HepG2 (cell line): ENCODE measurements at regions not wholly inside any gene's neighbourhood (a gene's known extent, or its start where the extent isn't known, plus 50 kb on each side); places are given as distances from the start of the nearest gene placed in this dataset.

ENCODE experiments used
- ATAC-seq: fragments of 200-7000 bp; cut with Tn5 transposase; 3 replicates; pipeline ENCODE4 v1.9.1; 2020; ENCODE audit warnings: mild to moderate bottlenecking, moderate library complexity
- BruUV-seq: library from RNA; stranded (reverse); fragments of 400-500 nt; replicated peaks from 2 replicates; lab custom pipeline; 2021; lab: Mats Ljungman, UMichigan
- CTCF ChIA-PET: fragments of 300-600 bp; formaldehyde crosslinking; extraction: SDS; loops from one replicate; lab custom pipeline; 2021; ENCODE audit warnings: low total read pairs, inconsistent platforms, low intra/inter-chr PET ratio; lab: Yijun Ruan, JAX
- POLR2A ChIA-PET: fragments of 350-600 bp; sonication (Branson Sonifier 250); formaldehyde crosslinking; loops from one replicate; lab custom pipeline; 2020; ENCODE audit warnings: antibody characterized with exemption, inconsistent platforms; lab: Yijun Ruan, JAX
- DNase-seq: peaks from one replicate; pipeline ENCODE4 v3.0.0-alpha.2; 2015; ENCODE audit warnings: low spot score
- FAIRE-seq: peaks from 3 replicates; lab custom pipeline; 2011; peaks lifted over from hg19 to GRCh38; lab: Jason Lieb, UNC
- H2AFZ ChIP-seq: one replicate; pipeline ENCODE4 v1.6.1; 2011; ENCODE audit warnings: low read length, inconsistent platforms
- H3K27ac ChIP-seq: fragments of 300-600 bp; 3 replicates; pipeline ENCODE4 v1.8.0; 2011; ENCODE audit warnings: mixed run types, mild to moderate bottlenecking, mixed read lengths, low read length, inconsistent platforms; ENCODE audit not compliant: insufficient read depth; ENCODE audit errors: extremely low read length
- H3K27me3 ChIP-seq, 2 experiments: fragments of 200-600 bp in 1 of 2; 2 replicates in 1 of 2; 3 replicates in 1 of 2; pipeline versions ENCODE4 v1.6.0 to v1.8.0; 2011; ENCODE audit warnings: low read length in 2 of 2, mild to moderate bottlenecking in 2 of 2, moderate library complexity in 2 of 2, inconsistent platforms in 1 of 2; ENCODE audit not compliant: insufficient read depth in 2 of 2, control insufficient read depth in 1 of 2
- H3K36me3 ChIP-seq, 2 experiments: fragments of 200-600 bp in 1 of 2; replicated peaks in 1 of 2; 2 replicates in 1 of 2; 3 replicates in 1 of 2; pipeline versions ENCODE4 v1.5.1 to v1.8.0; 2011; ENCODE audit warnings: low read length in 2 of 2, inconsistent platforms in 1 of 2; ENCODE audit not compliant: insufficient read depth in 2 of 2, control insufficient read depth in 1 of 2
- H3K4me1 ChIP-seq: 2 replicates; pipeline ENCODE4 v1.5.1; 2012; ENCODE audit warnings: low read length, inconsistent platforms; ENCODE audit not compliant: insufficient read depth
- H3K4me2 ChIP-seq: 2 replicates; pipeline ENCODE4 v1.6.0; 2011; ENCODE audit warnings: low read depth, low read length, inconsistent platforms
- H3K4me3 ChIP-seq, 3 experiments: fragments of 200-600 bp in 1 of 3; sonication (generic), shearing (Covaris generic) in 1 of 3; replicated peaks in 1 of 3; 2 replicates each; pipeline ENCODE4 v1.5.1; 2011 to 2016; ENCODE audit warnings: low read length in 3 of 3, inconsistent platforms in 2 of 3, low read depth in 2 of 3, mild to moderate bottlenecking in 2 of 3, control low read depth in 1 of 3, mixed read lengths in 1 of 3; ENCODE audit not compliant: insufficient read depth in 1 of 3
- H3K79me2 ChIP-seq: one replicate; pipeline ENCODE4 v1.6.1; 2011; ENCODE audit warnings: low read length, inconsistent platforms; ENCODE audit not compliant: insufficient read depth
- H3K9ac ChIP-seq: 2 replicates; pipeline ENCODE4 v1.6.0; 2011; ENCODE audit warnings: mild to moderate bottlenecking, low read depth, low read length, inconsistent platforms; ENCODE audit not compliant: insufficient read depth
- H3K9me3 ChIP-seq: 2 replicates; pipeline ENCODE4 v1.5.1; 2012; ENCODE audit warnings: mild to moderate bottlenecking, low read length
- H4K20me1 ChIP-seq: 2 replicates; pipeline ENCODE4 v1.6.0; 2011; ENCODE audit warnings: inconsistent platforms, mild to moderate bottlenecking, low read length, moderate library complexity; ENCODE audit not compliant: insufficient read depth
- BHLHE40 ChIP-seq: IDR thresholded peaks from 2 replicates; pipeline ENCODE4 v1.6.1; 2011; ENCODE audit warnings: low read length, improper control_type of control experiment
- CEBPB ChIP-seq: IDR thresholded peaks from 2 replicates; pipeline ENCODE4 v1.6.1; 2011; ENCODE audit warnings: low read depth, low read length, improper control_type of control experiment, borderline replicate concordance
- DMAP1 ChIP-seq: IDR thresholded peaks from 2 replicates; pipeline ENCODE4 v1.6.1; 2016
- GRHL1 ChIP-seq: sonication (generic); formaldehyde crosslinking; conservative IDR thresholded peaks from 2 replicates; pipeline ENCODE4 v1.8.0; 2022; ENCODE audit warnings: missing genetic modification reagents
- MYPOP ChIP-seq: sonication (generic); formaldehyde crosslinking; IDR thresholded peaks from 2 replicates; pipeline ENCODE4 v1.8.1; 2023; ENCODE audit warnings: mild to moderate bottlenecking, moderate library complexity, missing genetic modification reagents
- NFKBIZ ChIP-seq: IDR thresholded peaks from 2 replicates; pipeline ENCODE4 v1.6.1; 2018; ENCODE audit warnings: missing genetic modification reagents, missing compliant biosample characterization
- ZFYVE20 ChIP-seq: sonication (generic); formaldehyde crosslinking; IDR thresholded peaks from 2 replicates; pipeline ENCODE4 v1.8.0; 2023; ENCODE audit warnings: low read depth, mild to moderate bottlenecking, moderate library complexity, missing genetic modification reagents, borderline replicate concordance
- ZNF264 ChIP-seq: sonication (generic); formaldehyde crosslinking; IDR thresholded peaks from 2 replicates; pipeline ENCODE4 v1.4.0; 2020; ENCODE audit warnings: missing genetic modification reagents
- ZNF350 ChIP-seq: sonication (generic); formaldehyde crosslinking; IDR thresholded peaks from 2 replicates; pipeline ENCODE4 v1.4.0; 2020; ENCODE audit warnings: mild to moderate bottlenecking, low read depth, missing genetic modification reagents, borderline replicate concordance
- ZNF570 ChIP-seq: sonication (generic); formaldehyde crosslinking; IDR thresholded peaks from 2 replicates; pipeline ENCODE4 v1.4.0; 2020; ENCODE audit warnings: mild to moderate bottlenecking, missing genetic modification reagents, borderline replicate concordance
- ZNF710 ChIP-seq: sonication (generic); formaldehyde crosslinking; IDR thresholded peaks from 2 replicates; pipeline ENCODE4 v1.5.0; 2020; ENCODE audit warnings: mild to moderate bottlenecking, missing genetic modification reagents, borderline replicate concordance
- ZNF839 ChIP-seq: sonication (generic); formaldehyde crosslinking; IDR thresholded peaks from 2 replicates; pipeline ENCODE4 v1.4.0; 2020; ENCODE audit warnings: missing genetic modification reagents, mild to moderate bottlenecking, borderline replicate concordance
- ZNF850 ChIP-seq: sonication (generic); formaldehyde crosslinking; conservative IDR thresholded peaks from 2 replicates; pipeline ENCODE4 v1.9.0; 2021; ENCODE audit warnings: mild to moderate bottlenecking, missing genetic modification reagents
- ZSCAN22 ChIP-seq: sonication (generic); formaldehyde crosslinking; IDR thresholded peaks from 2 replicates; pipeline ENCODE4 v1.4.0; 2020; ENCODE audit warnings: mild to moderate bottlenecking, missing genetic modification reagents
- WGBS: methylation state at CpG from one replicate; pipeline ENCODE4 v1.1.6; 2017; ENCODE audit warnings: low lambda C conversion rate; 5-methylcytosine and 5-hydroxymethylcytosine counted together
- in situ Hi-C: cut with HindIII; loops from 2 replicates; pipeline ENCODE4 v1.10.0; 2017; ENCODE audit warnings: low pct_unique_long_range_greater_than_20kb; ENCODE audit not compliant: extremely low pct_ligation_motif_present
- intact Hi-C: fragments of 100-400 bp; cut with micrococcal nuclease; formaldehyde crosslinking; loops from one replicate; pipeline ENCODE4 v1.10.0; 2022; ENCODE audit not compliant: unreplicated experiment

- BruUV-seq: no TSS peak
- ChIA-PET CTCF (interaction anchor here (1.7 to 2.2 kb wide), 3 partner anchors 109 to 229 kb away, joined by 7 to 34 read pairs (median 15); no protein-coding TSS in a partner anchor), POLR2A (interaction anchor here (0.8 kb wide), 1 partner anchor 157 kb away, joined by 3 read pairs; the partner anchor contains the start of gene PDLIM1)
- Histone ChIP-seq H3K4me3 (no peak overlapping the region), H3K36me3 (no peaks in the 10 kb centered on the region), H3K9ac (no peak overlapping the region), H2AFZ (no peak overlapping the region), H4K20me1 (no peaks in the 10 kb centered on the region), H3K79me2 (no peaks in the 10 kb centered on the region), H3K4me1 (peaks cover 45% of the 10 kb centered on the region), H3K9me3 (peaks cover 11% of the 10 kb centered on the region), H3K27ac (no peak overlapping the region), H3K4me2 (no peak overlapping the region), H3K27me3 (no peaks in the 10 kb centered on the region)
- no peak for TF ChIP-seq DMAP1 (CRISPR knock-in tag)
- TF ChIP-seq ZNF350 (CRISPR knock-in tag): no peak
- no peak for TF ChIP-seq CEBPB
- TF ChIP-seq NFKBIZ: no peak
- no peak for TF ChIP-seq BHLHE40
- no peak for TF ChIP-seq ZNF850 (CRISPR knock-in tag)
- no peak for TF ChIP-seq ZNF570 (CRISPR knock-in tag)
- no peak for TF ChIP-seq ZNF710
- no peak for TF ChIP-seq ZNF839 (CRISPR knock-in tag)
- TF ChIP-seq ZFYVE20 (CRISPR knock-in tag): no peak
- TF ChIP-seq ZNF264 (CRISPR knock-in tag): no peak
- TF ChIP-seq MYPOP (CRISPR knock-in tag): no peak
- TF ChIP-seq GRHL1 (CRISPR knock-in tag): no peak
- no peak for TF ChIP-seq ZSCAN22
- DNase-seq (no peak), ATAC-seq (no peak), FAIRE-seq (peak; percentile 21)
- intact Hi-C loops (loop anchor here (1.0 to 10.0 kb wide), 5 partner anchors 109 to 509 kb away; no protein-coding TSS in a partner anchor), in situ Hi-C loops (loop anchor here (5.0 to 25.0 kb wide), 3 partner anchors 108 to 478 kb away; no protein-coding TSS in a partner anchor)
- WGBS: 97% methylated on average over 2 of the region's 2 CpGs
These were observed 60.0 kb upstream of the ACSM6 start for GRCh38 chr10:95133997-95134396.
